ENCODE measurements at regions not wholly inside any gene's neighbourhood (a gene's known extent, or its start where the extent isn't known, plus 50 kb on each side); places are given as distances from the start of the nearest gene placed in this dataset.
"Not testable (repeated sequence)": the region's sequence is repeated elsewhere in the genome, so short reads cannot be mapped to it uniquely, and the experiment has no call there.

GRCh38 chr4:167877826-167878225 lies 214.5 kb upstream of the ANXA10 start:
- H3K27ac ChIP-seq (ENCODE audit: low read length); H3K9me2 ChIP-seq (ENCODE audit: insufficient read depth, low read length); H4K20me1 ChIP-seq (ENCODE audit: insufficient read depth); H3F3A ChIP-seq (ENCODE audit: insufficient read depth, low read length, poor library complexity, severe bottlenecking); H3K79me2 ChIP-seq (replicated peaks; ENCODE audit: insufficient read depth, low read length); H3K36me3 ChIP-seq (ENCODE audit: insufficient read depth, low read length); H3K4me2 ChIP-seq (ENCODE audit: low read length); H3K9ac ChIP-seq (ENCODE audit: low read length); H3K9me3 ChIP-seq (ENCODE audit: low read length); H2AFZ ChIP-seq (ENCODE audit: low read depth, low read length); H3K27me3 ChIP-seq (ENCODE audit: insufficient read depth, low read depth, low read length); H3K4me3 ChIP-seq (ENCODE audit: low read length): not testable (repeated sequence)

DNA sequence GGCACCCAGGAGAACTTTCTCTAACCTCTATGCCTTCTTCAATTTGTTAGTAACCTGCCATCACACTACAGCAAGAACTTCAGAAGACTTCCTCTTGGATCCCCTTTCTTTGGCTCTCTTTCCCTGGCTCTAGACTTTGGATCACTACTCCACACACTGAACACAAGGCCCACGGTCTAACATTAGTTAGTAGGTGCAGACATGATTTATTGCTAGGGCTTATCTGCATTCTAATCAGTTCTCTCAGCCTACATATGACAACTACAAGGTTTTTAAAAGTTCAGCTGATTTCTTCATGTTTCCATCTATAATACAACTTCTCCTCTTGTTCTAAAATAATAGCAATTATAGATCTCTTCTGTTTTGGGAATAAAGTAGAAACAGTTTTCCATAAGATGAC lies 209.1 kb upstream of the ANXA10 start:
- no peaks in the 10 kb centered on the region for H3K36me3 ChIP-seq (ENCODE audit: insufficient read depth, low read length)
- H3K4me2 ChIP-seq (ENCODE audit: low read length), result no peak overlapping the region
- no peak for TF ChIP-seq EP300 (conservative IDR thresholded peaks at IDR 0.05; ENCODE audit: poor library complexity, severe bottlenecking)
- TF ChIP-seq REST (IDR thresholded peaks at IDR 0.05; ENCODE audit: borderline replicate concordance), result no peak
- TF ChIP-seq MXI1 (conservative IDR thresholded peaks at IDR 0.05; ENCODE audit: poor library complexity, severe bottlenecking), result no peak
- no peak for TF ChIP-seq SMC3 (conservative IDR thresholded peaks at IDR 0.05; ENCODE audit: poor library complexity)
- TF ChIP-seq EZH2 (IDR thresholded peaks at IDR 0.05; ENCODE audit: borderline replicate concordance, insufficient read depth, low read length, poor library complexity, severe bottlenecking), result no peak
- TF ChIP-seq RAD21 (conservative IDR thresholded peaks at IDR 0.05), result no peak
- TF ChIP-seq, protein P1, sequence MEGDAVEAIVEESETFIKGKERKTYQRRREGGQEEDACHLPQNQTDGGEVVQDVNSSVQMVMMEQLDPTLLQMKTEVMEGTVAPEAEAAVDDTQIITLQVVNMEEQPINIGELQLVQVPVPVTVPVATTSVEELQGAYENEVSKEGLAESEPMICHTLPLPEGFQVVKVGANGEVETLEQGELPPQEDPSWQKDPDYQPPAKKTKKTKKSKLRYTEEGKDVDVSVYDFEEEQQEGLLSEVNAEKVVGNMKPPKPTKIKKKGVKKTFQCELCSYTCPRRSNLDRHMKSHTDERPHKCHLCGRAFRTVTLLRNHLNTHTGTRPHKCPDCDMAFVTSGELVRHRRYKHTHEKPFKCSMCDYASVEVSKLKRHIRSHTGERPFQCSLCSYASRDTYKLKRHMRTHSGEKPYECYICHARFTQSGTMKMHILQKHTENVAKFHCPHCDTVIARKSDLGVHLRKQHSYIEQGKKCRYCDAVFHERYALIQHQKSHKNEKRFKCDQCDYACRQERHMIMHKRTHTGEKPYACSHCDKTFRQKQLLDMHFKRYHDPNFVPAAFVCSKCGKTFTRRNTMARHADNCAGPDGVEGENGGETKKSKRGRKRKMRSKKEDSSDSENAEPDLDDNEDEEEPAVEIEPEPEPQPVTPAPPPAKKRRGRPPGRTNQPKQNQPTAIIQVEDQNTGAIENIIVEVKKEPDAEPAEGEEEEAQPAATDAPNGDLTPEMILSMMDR (IDR thresholded peaks at IDR 0.05; ENCODE audit: poor library complexity, severe bottlenecking), result no peak
- TF ChIP-seq TAF1 (IDR thresholded peaks at IDR 0.05; ENCODE audit: low read depth), result no peak
- no peak for TF ChIP-seq POLR2AphosphoS5 (IDR thresholded peaks at IDR 0.05)
- H3F3A ChIP-seq (ENCODE audit: insufficient read depth, low read length, poor library complexity, severe bottlenecking), result no peaks in the 10 kb centered on the region
- H2AFZ ChIP-seq (ENCODE audit: low read depth, low read length), result no peak overlapping the region
- no peak overlapping the region for H3K4me3 ChIP-seq (ENCODE audit: low read length)
- H4K20me1 ChIP-seq (ENCODE audit: insufficient read depth), result no peaks in the 10 kb centered on the region
- no peaks in the 10 kb centered on the region for H3K9me3 ChIP-seq (ENCODE audit: low read length)
- H3K79me2 ChIP-seq (replicated peaks; ENCODE audit: insufficient read depth, low read length), result no peaks in the 10 kb centered on the region
- no peaks in the 10 kb centered on the region for H3K27me3 ChIP-seq (ENCODE audit: insufficient read depth, low read depth, low read length)
- no peak overlapping the region for H3K9ac ChIP-seq (ENCODE audit: low read length)
- H3K9me2 ChIP-seq (ENCODE audit: insufficient read depth, low read length), result no peaks in the 10 kb centered on the region
- H3K27ac ChIP-seq (ENCODE audit: low read length), result no peak overlapping the region

DNA sequence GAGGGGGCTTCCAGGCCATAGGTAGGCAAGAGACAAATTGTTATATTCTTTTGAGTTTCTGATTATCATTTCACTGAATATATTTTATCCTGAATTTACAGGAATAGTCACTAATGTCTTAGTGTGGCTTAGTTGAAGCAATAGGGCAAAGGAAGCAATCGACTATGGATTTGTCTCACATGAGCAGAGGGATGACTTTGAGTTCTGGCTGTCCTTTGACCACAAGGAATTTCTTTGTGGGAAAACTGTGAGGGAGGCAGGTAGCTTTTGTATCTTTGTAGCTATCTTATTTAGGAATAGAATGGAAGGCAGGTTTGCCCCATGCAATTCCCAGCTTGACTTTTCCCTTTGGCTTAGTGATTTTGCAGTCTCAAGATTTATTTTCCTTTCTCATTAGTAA lies 207.3 kb upstream of the ANXA10 start:
- H4K20me1 ChIP-seq (ENCODE audit: insufficient read depth), result no peaks in the 10 kb centered on the region
- TF ChIP-seq, protein P1 (IDR thresholded peaks at IDR 0.05; ENCODE audit: poor library complexity, severe bottlenecking), result no peak
- TF ChIP-seq EZH2 (IDR thresholded peaks at IDR 0.05; ENCODE audit: borderline replicate concordance, insufficient read depth, low read length, poor library complexity, severe bottlenecking), result no peak
- TF ChIP-seq REST (IDR thresholded peaks at IDR 0.05; ENCODE audit: borderline replicate concordance), result no peak
- no peak for TF ChIP-seq POLR2AphosphoS5 (IDR thresholded peaks at IDR 0.05)
- TF ChIP-seq TAF1 (IDR thresholded peaks at IDR 0.05; ENCODE audit: low read depth), result no peak
- TF ChIP-seq EP300 (conservative IDR thresholded peaks at IDR 0.05; ENCODE audit: poor library complexity, severe bottlenecking), result no peak
- no peak for TF ChIP-seq MXI1 (conservative IDR thresholded peaks at IDR 0.05; ENCODE audit: poor library complexity, severe bottlenecking)
- no peak for TF ChIP-seq SMC3 (conservative IDR thresholded peaks at IDR 0.05; ENCODE audit: poor library complexity)
- TF ChIP-seq RAD21 (conservative IDR thresholded peaks at IDR 0.05), result no peak
- no peak overlapping the region for H2AFZ ChIP-seq (ENCODE audit: low read depth, low read length)

More for the DNA sequence above, 207.3 kb upstream of the ANXA10 start:
- Histone ChIP-seq H3K79me2 (replicated peaks; ENCODE audit: insufficient read depth, low read length) (no peaks in the 10 kb centered on the region), H3K4me2 (ENCODE audit: low read length) (no peak overlapping the region), H3K36me3 (ENCODE audit: insufficient read depth, low read length) (no peaks in the 10 kb centered on the region), H3F3A (ENCODE audit: insufficient read depth, low read length, poor library complexity, severe bottlenecking) (no peaks in the 10 kb centered on the region), H3K9me3 (ENCODE audit: low read length) (no peaks in the 10 kb centered on the region), H3K27me3 (ENCODE audit: insufficient read depth, low read depth, low read length) (no peaks in the 10 kb centered on the region), H3K27ac (ENCODE audit: low read length) (no peak overlapping the region), H3K9me2 (ENCODE audit: insufficient read depth, low read length) (no peaks in the 10 kb centered on the region), H3K4me3 (ENCODE audit: low read length) (no peak overlapping the region), H3K9ac (ENCODE audit: low read length) (no peak overlapping the region)

Measured in neural cell (in vitro differentiated cells).